ENCODE measurements at regions not wholly inside any gene's neighbourhood (a gene's known extent, or its start where the extent isn't known, plus 50 kb on each side); places are given as distances from the start of the nearest gene placed in this dataset.

GRCh38 chr4:30948653-30949052 is 228.5 kb downstream of the PCDH7 start:
- H3K9me3 Mint-ChIP-seq = no peaks in the 10 kb centered on the region; a peak in 1 of 5 replicates
- no peak overlapping the region for H3K9ac ChIP-seq (ENCODE audit: extremely low read depth, insufficient read length, low read length)
- no peak overlapping the region for H3K4me2 ChIP-seq (ENCODE audit: insufficient read depth, insufficient read length, low read length)
- H3K27me3 Mint-ChIP-seq (ENCODE audit: low read depth) = no peaks in the 10 kb centered on the region
- H3K4me3 Mint-ChIP-seq = no peak overlapping the region
- H3K27me3 ChIP-seq (ENCODE audit: insufficient read depth, low read length) = no peaks in the 10 kb centered on the region
- no peaks in the 10 kb centered on the region for H3K79me2 ChIP-seq (ENCODE audit: insufficient read depth, low read length)
- TF ChIP-seq, protein P1, sequence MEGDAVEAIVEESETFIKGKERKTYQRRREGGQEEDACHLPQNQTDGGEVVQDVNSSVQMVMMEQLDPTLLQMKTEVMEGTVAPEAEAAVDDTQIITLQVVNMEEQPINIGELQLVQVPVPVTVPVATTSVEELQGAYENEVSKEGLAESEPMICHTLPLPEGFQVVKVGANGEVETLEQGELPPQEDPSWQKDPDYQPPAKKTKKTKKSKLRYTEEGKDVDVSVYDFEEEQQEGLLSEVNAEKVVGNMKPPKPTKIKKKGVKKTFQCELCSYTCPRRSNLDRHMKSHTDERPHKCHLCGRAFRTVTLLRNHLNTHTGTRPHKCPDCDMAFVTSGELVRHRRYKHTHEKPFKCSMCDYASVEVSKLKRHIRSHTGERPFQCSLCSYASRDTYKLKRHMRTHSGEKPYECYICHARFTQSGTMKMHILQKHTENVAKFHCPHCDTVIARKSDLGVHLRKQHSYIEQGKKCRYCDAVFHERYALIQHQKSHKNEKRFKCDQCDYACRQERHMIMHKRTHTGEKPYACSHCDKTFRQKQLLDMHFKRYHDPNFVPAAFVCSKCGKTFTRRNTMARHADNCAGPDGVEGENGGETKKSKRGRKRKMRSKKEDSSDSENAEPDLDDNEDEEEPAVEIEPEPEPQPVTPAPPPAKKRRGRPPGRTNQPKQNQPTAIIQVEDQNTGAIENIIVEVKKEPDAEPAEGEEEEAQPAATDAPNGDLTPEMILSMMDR (conservative IDR thresholded peaks at IDR 0.05) = no peak
- no peak overlapping the region for H3K18ac ChIP-seq (ENCODE audit: insufficient read length, low read depth, low read length)
- H3K56ac ChIP-seq (ENCODE audit: insufficient read length, low read depth, low read length) = no peak overlapping the region
- H4K8ac ChIP-seq (replicated peaks; ENCODE audit: insufficient read length, low read depth, low read length) = no peak overlapping the region
- H2BK5ac ChIP-seq (ENCODE audit: insufficient read length, low read length) = no peak overlapping the region
- DNase-seq = no peak
- no peak overlapping the region for H3K14ac ChIP-seq (ENCODE audit: insufficient read depth, low read length)
- peaks cover 8 to 16% of the 10 kb centered on the region in 2 experiments for H3K4me1 Mint-ChIP-seq
- H2BK120ac ChIP-seq (ENCODE audit: low read depth, low read length, poor library complexity, severe bottlenecking) = no peak overlapping the region
- H2AFZ ChIP-seq (ENCODE audit: low read length) = no peak overlapping the region
- no peak overlapping the region for H2BK12ac ChIP-seq (ENCODE audit: insufficient read length, low read depth, low read length)
- no peak overlapping the region for H4K91ac ChIP-seq (ENCODE audit: insufficient read length, low read depth, low read length)
- H4K5ac ChIP-seq (ENCODE audit: insufficient read length, low read depth, low read length) = no peak overlapping the region
- no peaks in the 10 kb centered on the region for H3K79me1 ChIP-seq (ENCODE audit: insufficient read depth, low read depth, low read length, poor library complexity, severe bottlenecking)
- no peak overlapping the region for H3K23ac ChIP-seq (ENCODE audit: insufficient read length, low read depth, low read length)
- H3K9me3 ChIP-seq (ENCODE audit: control insufficient read depth, low read depth, low read length) = no peaks in the 10 kb centered on the region
- H2BK20ac ChIP-seq (ENCODE audit: low read depth, low read length, poor library complexity, severe bottlenecking) = no peak overlapping the region
- H4K20me1 ChIP-seq (ENCODE audit: control insufficient read depth, insufficient read depth, insufficient read length) = no peaks in the 10 kb centered on the region
- H3T11ph ChIP-seq (ENCODE audit: low read length) = no peak overlapping the region
- H3K23me2 ChIP-seq (ENCODE audit: insufficient read length, low read depth, low read length, poor library complexity, severe bottlenecking) = no peaks in the 10 kb centered on the region
- H3K36me3 Mint-ChIP-seq (ENCODE audit: insufficient read depth in 1 of 3, low read depth in 3 of 3) = no peaks in the 10 kb centered on the region
- no peaks in the 10 kb centered on the region; the same call in 1 of the 2 replicates for H3K4me1 ChIP-seq (ENCODE audit: insufficient read depth, low read length)
- H2BK15ac ChIP-seq (ENCODE audit: low read depth, low read length) = no peak overlapping the region
- no peak overlapping the region for H3K27ac ChIP-seq (ENCODE audit: insufficient read length, low read depth, low read length)
- no CpG with 5 or more reads among the region's 3 CpGs for WGBS (ENCODE audit: extremely low coverage, insufficient read length, low lambda C conversion rate)
- no peak overlapping the region for H3K4ac ChIP-seq (ENCODE audit: low read depth, low read length)
- no peak overlapping the region for H2AK5ac ChIP-seq (ENCODE audit: insufficient read length, low read length)
- H3K27ac Mint-ChIP-seq = no peak overlapping the region

Data from H9 (cell line).